ENCODE measurements at regions not wholly inside any gene's neighbourhood (a gene's known extent, or its start where the extent isn't known, plus 50 kb on each side); places are given as distances from the start of the nearest gene placed in this dataset.
"Not testable (repeated sequence)": the region's sequence is repeated elsewhere in the genome, so short reads cannot be mapped to it uniquely, and the experiment has no call there.

- Histone ChIP-seq H3K9ac (ENCODE audit: low read length) (no peak overlapping the region), H3K4me1 (ENCODE audit: low read length) (no peaks in the 10 kb centered on the region), H3K27me3 (replicated peaks; ENCODE audit: insufficient read depth, low read length) (no peaks in the 10 kb centered on the region), H3K36me3 (replicated peaks; ENCODE audit: insufficient read depth, low read length) (no peaks in the 10 kb centered on the region), H3K4me2 (ENCODE audit: low read depth, low read length) (no peak overlapping the region), H3K9me2 (replicated peaks; ENCODE audit: insufficient read depth, low read length) (no peaks in the 10 kb centered on the region), H2AFZ (ENCODE audit: low read length) (no peak overlapping the region), H3K9me3 (replicated peaks; ENCODE audit: insufficient read depth, low read length) (no peaks in the 10 kb centered on the region), H4K20me1 (ENCODE audit: insufficient read depth, low read length) (no peaks in the 10 kb centered on the region), H3K4me3 (ENCODE audit: low read length) (no peak overlapping the region), H3F3A (ENCODE audit: insufficient read depth, low read length) (no peaks in the 10 kb centered on the region), H3K79me2 (ENCODE audit: low read length) (no peaks in the 10 kb centered on the region), H3K27ac (ENCODE audit: low read length) (no peak overlapping the region)
- DNase-seq: no peak
- no peak for TF ChIP-seq EZH2 (optimal IDR thresholded peaks at IDR 0.05; ENCODE audit: low read depth, low read length)
- TF ChIP-seq EZH2phosphoT487 (IDR thresholded peaks at IDR 0.05; ENCODE audit: low read length): no peak
- TF ChIP-seq CTCF (IDR thresholded peaks at IDR 0.05; ENCODE audit: low read length): no peak
Observed at GRCh38 chr5:82422751-82423181, 144.6 kb upstream of the RPS23 start.

DNA sequence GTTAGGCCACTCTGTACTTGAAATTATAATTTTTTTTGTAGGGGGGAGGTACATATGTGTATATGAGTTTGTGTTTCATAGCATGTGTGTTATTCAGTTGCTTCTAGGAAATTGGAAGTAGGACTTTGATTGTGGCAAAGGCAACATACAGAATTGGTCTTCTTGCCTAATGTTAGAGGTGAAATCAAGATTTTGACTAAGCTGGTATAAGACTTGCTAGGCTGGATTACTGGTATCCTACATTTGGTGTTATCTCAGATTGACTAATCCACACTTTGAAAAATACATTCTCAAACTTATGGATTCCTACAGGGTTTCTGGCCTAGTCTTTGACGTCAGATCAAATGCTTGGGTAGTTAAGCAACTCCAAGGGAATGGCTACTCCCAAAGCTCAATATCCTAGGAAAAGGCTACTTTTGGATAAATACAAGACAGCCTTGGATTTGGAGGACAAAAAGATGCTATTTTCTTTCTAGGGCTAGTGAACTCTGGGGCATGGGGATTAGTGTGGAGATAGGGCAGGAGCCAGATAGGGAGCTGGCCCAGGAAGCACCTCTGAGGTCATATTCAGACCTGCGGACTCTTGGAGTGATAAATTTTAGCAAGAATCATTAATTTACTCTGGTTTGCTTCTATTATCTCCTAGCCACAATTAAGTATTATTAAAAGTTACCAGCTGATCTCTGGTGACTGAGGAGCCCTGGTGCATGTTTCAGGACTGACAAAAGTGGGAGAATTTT lies 144.0 kb upstream of the RPS23 start:
- H3K9me2 ChIP-seq (replicated peaks; ENCODE audit: insufficient read depth, low read length): no peaks in the 10 kb centered on the region
- no peak overlapping the region for H3K4me2 ChIP-seq (ENCODE audit: low read depth, low read length)
- H3K27ac ChIP-seq (ENCODE audit: low read length): no peak overlapping the region
- no peaks in the 10 kb centered on the region for H4K20me1 ChIP-seq (ENCODE audit: insufficient read depth, low read length)
- H3F3A ChIP-seq (ENCODE audit: insufficient read depth, low read length): no peaks in the 10 kb centered on the region
- H3K79me2 ChIP-seq (ENCODE audit: low read length): no peaks in the 10 kb centered on the region
- no peaks in the 10 kb centered on the region for H3K9me3 ChIP-seq (replicated peaks; ENCODE audit: insufficient read depth, low read length)
- TF ChIP-seq EZH2phosphoT487 (IDR thresholded peaks at IDR 0.05; ENCODE audit: low read length): no peak
- no peak for TF ChIP-seq CTCF (IDR thresholded peaks at IDR 0.05; ENCODE audit: low read length)
- H3K4me1 ChIP-seq (ENCODE audit: low read length): no peaks in the 10 kb centered on the region
- no peak overlapping the region for H3K4me3 ChIP-seq (ENCODE audit: low read length)
- H3K36me3 ChIP-seq (replicated peaks; ENCODE audit: insufficient read depth, low read length): no peaks in the 10 kb centered on the region
- DNase-seq: no peak
- H2AFZ ChIP-seq (ENCODE audit: low read length): no peak overlapping the region
- H3K27me3 ChIP-seq (replicated peaks; ENCODE audit: insufficient read depth, low read length): no peaks in the 10 kb centered on the region
- no peak overlapping the region for H3K9ac ChIP-seq (ENCODE audit: low read length)

GRCh38 chr5:82421119-82421518 lies 143.0 kb upstream of the RPS23 start:
- Histone ChIP-seq H3K27ac (ENCODE audit: low read length) (no peak overlapping the region), H4K20me1 (ENCODE audit: insufficient read depth, low read length) (no peaks in the 10 kb centered on the region), H3K79me2 (ENCODE audit: low read length) (no peaks in the 10 kb centered on the region), H3F3A (ENCODE audit: insufficient read depth, low read length) (no peaks in the 10 kb centered on the region), H3K4me3 (ENCODE audit: low read length) (no peak overlapping the region), H3K9ac (ENCODE audit: low read length) (no peak overlapping the region), H3K27me3 (replicated peaks; ENCODE audit: insufficient read depth, low read length) (no peaks in the 10 kb centered on the region), H2AFZ (ENCODE audit: low read length) (no peak overlapping the region), H3K4me1 (ENCODE audit: low read length) (no peaks in the 10 kb centered on the region), H3K4me2 (ENCODE audit: low read depth, low read length) (no peak overlapping the region), H3K9me2 (replicated peaks; ENCODE audit: insufficient read depth, low read length) (no peaks in the 10 kb centered on the region), H3K36me3 (replicated peaks; ENCODE audit: insufficient read depth, low read length) (no peaks in the 10 kb centered on the region), H3K9me3 (replicated peaks; ENCODE audit: insufficient read depth, low read length) (no peaks in the 10 kb centered on the region)
- DNase-seq: no peak
- TF ChIP-seq CTCF (IDR thresholded peaks at IDR 0.05; ENCODE audit: low read length) (no peak), EZH2 (optimal IDR thresholded peaks at IDR 0.05; ENCODE audit: low read depth, low read length) (no peak), EZH2phosphoT487 (IDR thresholded peaks at IDR 0.05; ENCODE audit: low read length) (no peak)

DNA sequence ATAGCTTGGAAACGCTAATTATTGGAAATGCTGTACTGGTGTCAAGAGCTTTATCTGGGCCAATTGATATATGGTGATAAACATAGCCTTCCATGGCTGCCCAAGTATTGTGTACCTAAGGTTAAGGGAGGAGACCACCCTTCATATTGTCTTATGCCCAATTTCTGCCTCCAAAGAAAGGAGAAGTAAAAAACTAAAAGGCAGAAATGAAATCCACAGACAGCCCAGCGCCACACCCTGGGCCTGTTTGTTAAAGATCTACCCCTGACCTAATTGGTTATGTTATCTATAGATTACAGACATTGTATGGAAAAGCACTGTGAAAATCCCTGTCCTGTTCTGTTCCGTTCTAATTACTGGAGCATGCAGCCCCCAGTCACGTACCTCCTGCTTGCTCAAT lies 142.4 kb upstream of the RPS23 start:
- not testable (repeated sequence) for H4K20me1 ChIP-seq (ENCODE audit: insufficient read depth, low read length); H2AFZ ChIP-seq (ENCODE audit: low read length); H3K27ac ChIP-seq (ENCODE audit: low read length); H3K9me3 ChIP-seq (replicated peaks; ENCODE audit: insufficient read depth, low read length); H3F3A ChIP-seq (ENCODE audit: insufficient read depth, low read length); H3K9ac ChIP-seq (ENCODE audit: low read length); H3K4me2 ChIP-seq (ENCODE audit: low read depth, low read length); DNase-seq; H3K9me2 ChIP-seq (replicated peaks; ENCODE audit: insufficient read depth, low read length); H3K79me2 ChIP-seq (ENCODE audit: low read length); H3K36me3 ChIP-seq (replicated peaks; ENCODE audit: insufficient read depth, low read length); H3K4me3 ChIP-seq (ENCODE audit: low read length); H3K4me1 ChIP-seq (ENCODE audit: low read length); H3K27me3 ChIP-seq (replicated peaks; ENCODE audit: insufficient read depth, low read length)

Data from MM.1S (cell line).